NOMO-1 treated with DMSO at 0.1 percent for 48 hours (cell line): ENCODE measurements at regions not wholly inside any gene's neighbourhood (a gene's known extent, or its start where the extent isn't known, plus 50 kb on each side); places are given as distances from the start of the nearest gene placed in this dataset.
A peak's percentile ranks its signal among the peaks of the same experiment; 100 is the strongest.
"Not testable (repeated sequence)": the region's sequence is repeated elsewhere in the genome, so short reads cannot be mapped to it uniquely, and the experiment has no call there.

ENCODE experiments used
- DNase-seq: peaks from one replicate; lab custom pipeline; 2025; ENCODE audit not compliant: unreplicated experiment; lab: John Stamatoyannopoulos, UW

DNA sequence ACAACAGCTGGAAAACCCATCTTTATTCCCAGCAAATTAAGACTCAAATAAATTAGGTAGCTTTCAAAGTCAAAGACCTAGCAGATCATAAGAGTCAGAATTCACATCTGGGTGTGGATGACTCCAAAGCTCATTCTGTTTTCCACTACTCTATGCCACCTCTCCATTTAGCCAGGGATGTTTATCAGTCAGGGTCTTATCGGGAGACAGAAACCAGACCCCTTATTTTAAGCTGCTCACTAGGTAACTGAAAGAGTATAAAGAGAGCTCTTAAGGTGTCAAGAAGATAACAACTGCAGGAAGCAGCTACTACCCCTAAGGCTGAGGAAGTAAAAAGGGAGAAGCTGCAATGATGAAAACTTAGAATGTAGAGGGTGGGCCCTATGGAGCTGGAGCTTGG is 333.7 kb upstream of the KLF3 start:
- DNase-seq, result peak; percentile 8

GRCh38 chr4:38330936-38331335 is 333.1 kb upstream of the KLF3 start:
- no peak for DNase-seq

DNA sequence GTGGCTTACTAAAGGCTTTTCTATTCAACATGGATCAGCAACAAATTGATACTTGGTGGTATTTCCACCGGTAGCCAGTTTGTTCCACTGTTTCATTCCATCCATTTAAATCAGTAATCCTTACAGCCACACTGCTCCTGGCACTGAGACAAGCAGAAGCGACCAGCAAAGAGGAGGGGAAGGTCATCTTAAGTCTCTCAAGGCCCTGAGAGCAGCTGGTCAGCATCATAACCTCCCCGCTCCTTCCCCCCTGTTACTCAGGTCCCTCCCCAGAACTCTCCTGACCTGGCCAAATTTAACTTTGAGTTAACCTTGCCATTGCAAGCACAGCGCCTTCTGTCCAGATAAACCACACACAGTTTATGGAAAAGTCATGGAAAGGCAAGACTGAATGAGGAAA is 331.3 kb upstream of the KLF3 start:
- DNase-seq, result no peak

GRCh38 chr4:38333219-38333618 is 330.8 kb upstream of the KLF3 start:
- peak; percentile 32 for DNase-seq

DNA sequence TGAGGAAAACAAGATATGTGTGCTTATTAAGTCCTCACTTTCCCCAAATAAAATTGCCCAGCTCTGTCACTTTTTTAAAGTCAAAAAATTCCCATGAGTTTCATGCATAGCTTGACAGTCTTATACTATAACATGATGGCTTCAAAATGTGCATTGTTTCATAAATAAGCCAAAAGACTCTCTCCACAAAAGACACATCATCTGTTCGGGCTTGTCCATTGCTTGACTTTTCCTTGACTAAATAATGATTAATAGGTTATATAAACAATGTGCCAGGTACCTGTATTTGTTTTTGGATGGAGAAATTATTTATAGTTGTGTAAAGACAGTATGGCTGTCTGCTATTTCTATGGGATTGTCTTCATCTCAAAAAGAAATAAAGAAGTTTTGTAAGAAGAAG is 329.2 kb upstream of the KLF3 start:
- no peak for DNase-seq

DNA sequence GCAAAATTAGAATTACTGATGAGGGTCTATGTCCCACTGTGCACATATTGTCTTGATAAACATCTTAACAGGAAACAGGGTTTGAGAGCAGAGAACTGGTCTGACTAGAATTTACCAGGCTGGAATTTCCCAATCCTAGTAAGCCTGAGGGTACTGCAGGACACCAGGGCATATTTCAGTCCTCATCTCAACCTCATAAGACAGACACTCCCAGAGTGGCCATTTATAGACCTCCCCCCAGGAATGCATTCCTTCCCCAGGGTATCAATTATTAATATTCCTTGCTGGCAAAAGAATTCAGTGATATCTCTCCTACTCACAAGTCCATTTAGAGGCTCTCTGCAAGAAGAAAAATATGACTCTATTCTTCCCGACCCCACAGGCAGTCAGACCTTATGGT is 325.1 kb upstream of the KLF3 start:
- DNase-seq, result not testable (repeated sequence)

DNA sequence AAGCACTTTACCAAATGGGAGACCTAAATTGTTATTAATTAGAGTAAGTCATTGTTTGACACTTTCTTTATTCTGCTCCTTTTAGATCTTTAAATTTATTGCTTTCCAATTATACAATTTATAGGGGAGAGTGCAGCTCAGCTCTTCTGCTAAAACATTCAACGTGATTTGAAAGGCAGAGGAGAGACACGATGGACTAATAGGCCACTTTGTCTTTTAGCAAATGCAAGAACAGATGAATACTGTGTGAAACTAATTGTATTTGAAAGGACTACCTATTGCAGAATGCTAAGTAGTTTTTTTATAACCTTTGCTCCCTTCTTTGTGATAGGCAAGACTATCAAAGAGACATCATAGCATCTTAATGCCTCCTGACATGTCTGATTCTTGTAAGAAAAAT is 320.4 kb upstream of the KLF3 start:
- no peak for DNase-seq

DNA sequence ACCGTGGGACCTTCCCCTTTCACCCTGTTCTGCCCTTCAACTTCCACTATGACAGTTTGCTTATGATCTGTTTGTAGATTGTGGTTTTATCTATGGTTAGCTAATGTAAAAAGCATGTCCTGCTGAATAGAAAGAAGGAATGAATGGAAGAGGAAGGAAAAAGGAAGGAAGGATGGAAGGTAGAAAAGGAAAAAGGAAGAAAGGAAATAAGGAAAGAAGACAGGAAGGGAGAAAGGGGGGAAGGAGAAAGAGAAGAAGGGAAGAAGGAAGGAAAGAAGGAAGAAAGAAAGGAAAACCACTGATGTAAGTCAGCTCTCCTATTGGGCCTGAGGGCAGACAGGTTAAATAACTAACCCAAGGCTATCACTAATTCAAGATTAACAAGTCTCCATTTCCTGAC is 319.1 kb upstream of the KLF3 start:
- DNase-seq, result no peak

DNA sequence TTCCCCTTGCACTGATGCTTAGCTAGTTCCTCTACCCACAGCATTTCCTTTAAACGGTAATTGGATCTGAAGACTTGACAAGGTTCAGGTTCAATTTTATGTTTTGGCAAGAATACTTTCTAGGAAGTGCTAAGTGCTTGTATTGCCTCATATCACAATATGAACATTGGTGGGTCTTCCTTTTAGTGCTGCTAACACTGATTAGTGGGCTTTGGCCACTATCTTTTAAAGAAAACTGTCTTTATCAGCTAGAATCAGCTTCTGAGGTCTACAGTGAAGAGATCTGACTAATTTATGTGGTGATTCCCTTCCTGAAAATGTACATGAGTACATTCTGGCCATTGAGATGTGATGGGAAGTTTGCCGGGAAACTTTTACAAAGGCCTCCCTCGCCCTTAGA is 316.7 kb upstream of the KLF3 start:
- no peak for DNase-seq

- no peak for DNase-seq
Measured at GRCh38 chr4:38354421-38354820, 309.6 kb upstream of the KLF3 start.

DNA sequence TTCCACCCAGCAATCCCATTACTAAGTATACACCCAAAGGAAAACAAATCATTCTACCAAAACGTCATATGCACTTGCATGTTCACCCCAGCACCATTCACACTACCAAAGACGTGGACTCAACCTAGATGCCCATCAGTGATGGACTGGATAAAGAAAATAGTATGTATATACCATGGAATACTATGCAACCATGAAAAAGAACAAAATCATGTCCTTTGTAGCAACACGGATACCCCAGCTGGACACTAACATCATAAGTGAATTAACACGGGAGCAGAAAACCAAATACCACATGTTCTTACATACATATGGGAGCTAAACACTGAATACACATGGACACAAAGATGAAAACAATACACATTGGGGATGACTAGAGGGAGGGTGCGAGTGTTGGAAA is 309.1 kb upstream of the KLF3 start:
- no peak for DNase-seq

DNA sequence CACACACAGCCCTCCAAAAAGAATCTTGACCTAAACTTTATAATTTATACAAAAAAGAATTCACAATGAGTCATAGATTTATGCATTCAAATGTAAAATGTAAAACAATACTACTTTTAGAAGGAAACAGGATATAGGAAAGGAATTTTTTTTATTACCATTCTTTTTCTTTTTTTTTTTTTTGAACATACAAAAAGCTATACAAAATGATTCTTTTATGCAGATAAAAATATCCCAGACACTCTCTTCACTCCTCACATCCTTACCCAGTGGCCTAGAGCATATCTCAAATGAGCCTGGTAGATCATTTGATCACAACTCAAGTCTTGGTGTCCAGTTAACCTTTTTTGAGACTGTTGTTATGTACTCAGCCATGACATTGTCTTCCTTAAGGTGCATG is 307.3 kb upstream of the KLF3 start:
- no peak for DNase-seq

GRCh38 chr4:38357546-38357945 is 306.5 kb upstream of the KLF3 start:
- DNase-seq, result no peak

GRCh38 chr4:38359113-38359512 is 304.9 kb upstream of the KLF3 start:
- no peak for DNase-seq

- no peak for DNase-seq
Measured at GRCh38 chr4:38360201-38360600, 303.8 kb upstream of the KLF3 start.

- DNase-seq, result no peak
Measured at GRCh38 chr4:38364383-38364963, 299.5 kb upstream of the KLF3 start.

DNA sequence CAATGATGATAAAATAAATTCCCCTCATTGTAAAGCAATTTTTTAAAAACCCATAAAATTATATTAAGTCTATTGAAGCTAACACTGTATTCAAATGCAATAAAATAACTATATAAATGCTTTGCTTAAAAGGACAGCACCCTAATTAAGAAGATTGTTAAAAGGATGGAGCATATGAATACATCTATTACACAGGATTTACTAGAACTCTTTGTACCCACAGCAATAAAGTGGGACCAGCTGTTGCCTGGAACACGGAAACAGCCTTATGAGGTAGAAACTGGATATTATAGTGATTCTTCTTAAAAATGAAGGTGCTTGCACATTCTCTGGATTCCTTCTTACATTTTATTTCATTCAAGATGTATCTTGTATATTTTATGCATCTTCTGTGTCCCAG is 298.7 kb upstream of the KLF3 start:
- no peak for DNase-seq

DNA sequence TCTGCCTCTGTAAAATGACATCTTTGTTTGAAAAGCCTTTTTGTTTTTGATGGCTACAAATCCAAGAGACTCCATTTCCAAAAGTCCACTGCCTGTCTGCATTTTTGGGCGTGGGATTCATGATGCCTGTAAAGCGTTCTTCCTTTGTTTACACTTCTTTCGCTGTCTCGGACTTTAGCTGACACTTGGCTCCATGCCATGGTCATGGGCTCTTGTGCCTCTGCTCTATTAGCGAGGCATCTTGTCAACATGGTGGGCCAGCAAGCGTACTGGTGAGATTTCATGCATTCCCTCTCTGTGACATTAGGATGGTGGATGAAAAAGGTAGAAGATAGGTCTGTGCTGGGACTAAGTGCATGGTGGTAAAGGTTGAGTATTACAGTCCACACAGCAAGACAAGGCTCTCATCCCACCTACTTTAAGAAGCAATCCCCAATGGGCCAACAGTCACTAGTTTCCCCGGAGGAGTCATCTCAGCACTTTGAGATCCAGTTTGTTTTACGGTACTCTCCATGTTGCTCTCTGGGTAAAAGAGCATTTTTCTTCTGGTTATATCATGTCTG is 298.2 kb upstream of the KLF3 start:
- no peak for DNase-seq

DNA sequence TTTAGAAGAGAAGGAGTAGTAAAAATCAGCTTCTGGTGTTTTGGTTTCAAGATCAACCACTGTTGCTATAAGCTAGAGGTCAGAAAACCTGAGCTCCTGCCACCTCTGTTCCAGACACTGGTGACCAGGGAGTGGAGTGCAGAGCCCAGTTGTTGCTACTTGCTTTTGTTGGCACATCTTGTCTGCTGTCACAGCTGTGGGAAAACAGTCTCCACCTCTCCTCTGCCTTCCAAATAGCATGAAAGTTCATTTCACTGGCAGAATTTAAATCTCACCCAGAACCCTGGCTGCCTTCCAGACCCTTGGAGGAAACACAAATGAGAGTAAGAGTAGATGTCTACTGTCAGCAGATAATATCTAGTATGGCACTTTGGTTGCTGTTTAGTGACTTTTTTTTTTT is 297.5 kb upstream of the KLF3 start:
- no peak for DNase-seq

DNA sequence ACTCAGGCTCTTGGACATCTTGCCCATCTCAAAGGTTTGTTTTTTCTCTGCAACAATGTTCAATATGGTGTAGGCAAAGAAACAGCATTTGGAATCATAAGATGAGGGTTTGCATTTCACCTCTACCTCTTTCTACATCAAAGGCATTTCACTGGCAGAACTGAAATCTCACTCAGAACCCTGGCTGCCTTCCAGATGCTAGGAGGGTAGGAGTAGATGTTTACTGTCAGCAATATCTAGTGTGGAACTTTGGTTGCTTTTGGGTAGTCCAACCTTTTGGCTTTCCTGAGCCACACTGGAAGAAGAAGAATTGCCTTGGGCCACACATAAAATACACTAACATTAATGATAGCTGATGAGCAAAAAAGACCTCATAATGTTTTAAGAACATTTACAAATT is 297.0 kb upstream of the KLF3 start:
- DNase-seq, result no peak

GRCh38 chr4:38367642-38368174 is 296.3 kb upstream of the KLF3 start:
- no peak for DNase-seq

GRCh38 chr4:38368613-38369012 is 295.4 kb upstream of the KLF3 start:
- DNase-seq, result peak; percentile 33

- no peak for DNase-seq
Measured at GRCh38 chr4:38371391-38371851, 292.6 kb upstream of the KLF3 start.
